ENCODE measurements at regions not wholly inside any gene's neighbourhood (a gene's known extent, or its start where the extent isn't known, plus 50 kb on each side); places are given as distances from the start of the nearest gene placed in this dataset.
"Not testable (repeated sequence)": the region's sequence is repeated elsewhere in the genome, so short reads cannot be mapped to it uniquely, and the experiment has no call there.

DNA sequence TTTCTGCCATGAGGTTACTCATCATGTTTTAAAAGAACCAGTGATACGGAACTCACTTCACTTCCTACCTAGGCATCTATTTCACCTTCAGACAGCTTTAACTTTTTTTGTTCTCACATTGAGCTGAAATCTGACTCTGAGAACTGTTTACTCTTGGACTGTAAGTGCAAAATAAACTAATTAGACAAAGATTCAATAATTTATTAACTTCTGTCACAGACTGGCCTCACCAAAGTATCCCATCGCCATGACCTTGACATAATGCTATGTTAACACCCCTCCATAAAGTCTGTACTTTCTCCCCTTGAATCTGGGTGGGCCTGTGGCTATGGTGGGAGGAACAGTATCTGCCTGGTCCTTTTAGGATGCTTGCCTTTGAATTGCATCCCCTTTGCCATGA lies 448.1 kb downstream of the CBLN4 start:
- Histone ChIP-seq H3K4me1 (ENCODE audit: insufficient read depth) (no peaks in the 10 kb centered on the region), H3K27ac (ENCODE audit: low read depth) (no peak overlapping the region), H3K4me3 (ENCODE audit: low read depth, low read length) (no peak overlapping the region), H3K36me3 (ENCODE audit: insufficient read depth) (no peaks in the 10 kb centered on the region)
- no peak for DNase-seq (ENCODE audit: extremely low spot score)
- 87% methylated on average over 2 of the region's 2 CpGs for WGBS

DNA sequence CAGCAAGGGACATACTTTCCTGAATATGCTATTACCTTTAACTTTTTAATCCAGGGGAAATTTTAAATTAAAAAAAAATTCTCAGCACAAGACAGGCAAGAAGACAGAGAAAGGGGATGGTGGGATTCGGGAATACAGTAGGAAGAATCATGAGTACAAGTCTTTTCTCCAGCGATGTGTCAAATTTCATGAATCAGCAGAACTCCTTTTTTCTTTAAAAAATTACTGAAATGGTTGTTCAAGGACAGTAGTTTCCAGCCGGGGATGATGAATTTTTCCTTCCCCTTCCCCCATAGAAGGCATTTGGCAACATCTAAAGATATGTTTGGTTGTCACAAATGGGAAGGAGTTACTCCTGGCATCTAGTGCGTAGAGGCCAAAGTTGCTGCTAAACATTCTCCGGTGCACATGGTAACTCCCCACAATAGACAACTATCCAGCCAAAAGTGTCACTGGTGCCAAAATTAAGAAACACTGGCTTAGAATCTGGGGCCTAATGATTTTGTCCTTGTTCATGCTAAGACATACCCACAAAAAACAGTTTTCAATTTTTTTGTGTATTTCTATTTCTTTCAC lies 450.2 kb downstream of the CBLN4 start:
- 73% methylated on average over 5 of the region's 5 CpGs for WGBS

DNA sequence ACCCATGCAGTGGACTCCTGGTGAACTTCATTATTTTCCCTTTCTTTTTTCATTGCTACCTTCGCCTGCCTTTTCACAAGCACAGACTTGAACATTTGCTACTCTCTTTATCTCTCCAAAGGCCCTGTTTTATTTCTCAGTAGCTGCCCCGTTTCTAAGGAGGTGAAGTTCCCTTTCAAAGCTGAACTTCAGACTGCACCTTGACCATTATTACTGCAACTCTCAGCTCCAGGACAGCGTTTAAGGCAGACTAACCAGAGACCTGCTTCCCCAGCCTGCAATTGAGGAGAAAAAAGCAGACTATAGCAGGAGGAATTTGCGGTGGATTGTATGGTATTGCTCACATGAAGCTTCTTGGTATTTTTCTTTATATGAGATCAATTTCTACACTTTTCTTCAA lies 460.7 kb downstream of the CBLN4 start:
- H3K36me3 ChIP-seq (ENCODE audit: insufficient read depth), result no peaks in the 10 kb centered on the region
- H3K4me1 ChIP-seq (ENCODE audit: insufficient read depth), result no peaks in the 10 kb centered on the region
- no peak overlapping the region for H3K4me3 ChIP-seq (ENCODE audit: low read depth, low read length)
- DNase-seq (ENCODE audit: extremely low spot score), result no peak
- WGBS, result 56% methylated on average over 4 of the region's 4 CpGs
- H3K27ac ChIP-seq (ENCODE audit: low read depth), result no peak overlapping the region

More for the DNA sequence above, 450.2 kb downstream of the CBLN4 start:
- H3K4me3 ChIP-seq (ENCODE audit: low read depth, low read length), result no peak overlapping the region
- no peak for DNase-seq (ENCODE audit: extremely low spot score)
- H3K27ac ChIP-seq (ENCODE audit: low read depth), result no peak overlapping the region
- H3K36me3 ChIP-seq (ENCODE audit: insufficient read depth), result no peaks in the 10 kb centered on the region
- no peaks in the 10 kb centered on the region for H3K4me1 ChIP-seq (ENCODE audit: insufficient read depth)

- DNase-seq (ENCODE audit: extremely low spot score), result no peak
- no peaks in the 10 kb centered on the region for H3K36me3 ChIP-seq (ENCODE audit: insufficient read depth)
- 73% methylated on average over 3 of the region's 3 CpGs for WGBS
- H3K4me3 ChIP-seq (ENCODE audit: low read depth, low read length), result no peak overlapping the region
- H3K4me1 ChIP-seq (ENCODE audit: insufficient read depth), result no peaks in the 10 kb centered on the region
- no peak overlapping the region for H3K27ac ChIP-seq (ENCODE audit: low read depth)
Measured at GRCh38 chr20:55540486-55540885, 464.8 kb downstream of the CBLN4 start.

GRCh38 chr20:55540013-55540412 lies 465.3 kb downstream of the CBLN4 start:
- WGBS, result 94% methylated on average over 1 of the region's 1 CpG
- H3K4me3 ChIP-seq (ENCODE audit: low read depth, low read length), result no peak overlapping the region
- no peaks in the 10 kb centered on the region for H3K4me1 ChIP-seq (ENCODE audit: insufficient read depth)
- DNase-seq (ENCODE audit: extremely low spot score), result no peak
- no peak overlapping the region for H3K27ac ChIP-seq (ENCODE audit: low read depth)
- H3K36me3 ChIP-seq (ENCODE audit: insufficient read depth), result no peaks in the 10 kb centered on the region

DNA sequence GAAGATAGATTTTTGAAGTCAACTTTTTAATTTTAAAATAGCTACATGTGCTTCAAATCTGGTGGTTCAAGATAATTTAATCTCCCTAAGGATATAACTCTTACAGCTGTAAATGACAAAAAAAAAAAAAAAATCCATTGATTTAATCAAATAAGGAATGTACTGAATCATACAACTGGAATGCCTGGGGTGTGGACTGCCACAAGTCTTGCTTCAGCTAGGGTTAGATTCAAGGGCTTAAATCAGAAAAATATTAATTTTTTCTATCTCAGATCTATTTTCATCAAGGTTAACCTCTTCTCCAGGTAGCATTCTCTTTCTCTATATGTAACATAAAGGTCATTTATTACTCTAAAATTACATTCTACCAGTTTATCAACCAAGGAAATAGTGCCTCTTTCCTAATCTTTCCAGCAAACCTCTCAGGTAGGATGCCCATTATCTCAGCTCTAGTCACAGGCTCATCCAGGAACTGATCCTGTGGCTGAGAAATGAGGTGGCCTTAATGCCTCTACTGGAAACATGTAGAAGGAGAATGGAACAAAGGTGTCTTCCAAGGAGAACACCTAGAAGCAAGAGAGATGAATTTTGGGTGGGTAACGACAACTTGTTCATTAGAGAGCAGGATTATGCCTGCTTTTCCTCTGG lies 466.9 kb downstream of the CBLN4 start:
- no peak for DNase-seq (ENCODE audit: extremely low spot score)
- no peak overlapping the region for H3K4me3 ChIP-seq (ENCODE audit: low read depth, low read length)
- no peak overlapping the region for H3K27ac ChIP-seq (ENCODE audit: low read depth)
- WGBS, result 96% methylated on average over 1 of the region's 1 CpG
- no peaks in the 10 kb centered on the region for H3K36me3 ChIP-seq (ENCODE audit: insufficient read depth)
- no peaks in the 10 kb centered on the region for H3K4me1 ChIP-seq (ENCODE audit: insufficient read depth)

DNA sequence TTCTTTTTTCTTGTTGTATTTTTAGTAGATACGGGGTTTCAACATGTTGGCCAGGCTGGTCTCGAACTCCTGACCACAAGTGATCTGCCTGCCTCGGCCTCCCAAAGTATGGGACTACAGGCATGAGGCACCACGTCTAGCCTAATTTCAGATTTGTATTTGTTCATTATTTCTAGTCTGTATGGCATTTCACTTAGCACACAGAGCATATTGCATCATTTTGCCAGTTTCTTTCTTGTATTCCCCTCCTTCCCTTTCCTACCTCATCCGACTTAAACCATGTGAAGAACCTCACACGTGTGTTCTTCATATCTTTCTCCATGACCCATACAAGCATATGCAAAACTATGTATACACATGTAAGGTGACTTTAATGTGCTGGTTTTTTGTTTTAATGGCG lies 470.0 kb downstream of the CBLN4 start:
- H3K36me3 ChIP-seq (ENCODE audit: insufficient read depth), result no peaks in the 10 kb centered on the region
- no peak for DNase-seq (ENCODE audit: extremely low spot score)
- H3K4me1 ChIP-seq (ENCODE audit: insufficient read depth), result no peaks in the 10 kb centered on the region
- WGBS, result 85% methylated on average over 7 of the region's 7 CpGs
- H3K4me3 ChIP-seq (ENCODE audit: low read depth, low read length), result no peak overlapping the region
- H3K27ac ChIP-seq (ENCODE audit: low read depth), result no peak overlapping the region

- Histone ChIP-seq H3K4me3 (ENCODE audit: low read depth, low read length) (no peak overlapping the region), H3K36me3 (ENCODE audit: insufficient read depth) (no peaks in the 10 kb centered on the region), H3K27ac (ENCODE audit: low read depth) (no peak overlapping the region), H3K4me1 (ENCODE audit: insufficient read depth) (no peaks in the 10 kb centered on the region)
- no peak for DNase-seq (ENCODE audit: extremely low spot score)
- WGBS, result 80% methylated on average over 3 of the region's 3 CpGs
Measured at GRCh38 chr20:55533632-55534031, 471.7 kb downstream of the CBLN4 start.

GRCh38 chr20:55530763-55531162 lies 474.6 kb downstream of the CBLN4 start:
- Histone ChIP-seq H3K4me1 (ENCODE audit: insufficient read depth) (no peaks in the 10 kb centered on the region), H3K27ac (ENCODE audit: low read depth) (no peak overlapping the region), H3K4me3 (ENCODE audit: low read depth, low read length) (no peak overlapping the region), H3K36me3 (ENCODE audit: insufficient read depth) (no peaks in the 10 kb centered on the region)
- DNase-seq (ENCODE audit: extremely low spot score), result no peak
- 93% methylated on average over 3 of the region's 3 CpGs for WGBS

- DNase-seq (ENCODE audit: extremely low spot score), result no peak
- Histone ChIP-seq H3K27ac (ENCODE audit: low read depth) (no peak overlapping the region), H3K4me1 (ENCODE audit: insufficient read depth) (no peaks in the 10 kb centered on the region), H3K36me3 (ENCODE audit: insufficient read depth) (no peaks in the 10 kb centered on the region), H3K4me3 (ENCODE audit: low read depth, low read length) (no peak overlapping the region)
- 56% methylated on average over 3 of the region's 3 CpGs for WGBS
Measured at GRCh38 chr20:55528482-55528881, 476.8 kb downstream of the CBLN4 start.

DNA sequence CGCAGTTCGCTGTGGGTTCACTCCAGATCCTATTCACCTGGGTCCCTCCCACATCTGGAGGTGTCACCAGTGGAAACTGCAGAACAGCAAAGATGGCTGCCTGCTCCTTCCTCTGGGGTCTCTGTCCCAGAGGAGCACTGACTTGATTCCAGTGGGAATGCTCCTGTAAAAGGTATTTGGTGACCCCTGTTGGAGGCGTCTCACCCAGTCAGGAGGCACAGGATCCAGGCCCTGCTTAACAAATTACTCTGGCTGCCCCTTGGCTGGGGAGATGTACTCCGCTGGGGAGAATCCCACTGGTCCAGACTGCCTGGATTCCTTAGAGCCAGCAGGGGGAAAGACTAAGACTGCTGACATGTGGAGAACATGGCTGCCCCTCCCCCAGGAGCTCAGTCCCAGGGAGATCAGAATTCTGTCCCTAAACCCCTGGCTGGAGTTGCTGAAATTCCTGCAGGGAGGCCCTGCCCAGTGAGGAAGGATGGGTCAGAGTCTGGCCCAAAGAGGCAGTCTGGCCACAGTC lies 483.0 kb downstream of the CBLN4 start:
- no peak for DNase-seq (ENCODE audit: extremely low spot score)
- Histone ChIP-seq H3K4me1 (ENCODE audit: insufficient read depth) (no peaks in the 10 kb centered on the region), H3K27ac (ENCODE audit: low read depth) (no peak overlapping the region), H3K36me3 (ENCODE audit: insufficient read depth) (no peaks in the 10 kb centered on the region), H3K4me3 (ENCODE audit: low read depth, low read length) (no peak overlapping the region)
- 84% methylated on average over 4 of the region's 4 CpGs for WGBS

DNA sequence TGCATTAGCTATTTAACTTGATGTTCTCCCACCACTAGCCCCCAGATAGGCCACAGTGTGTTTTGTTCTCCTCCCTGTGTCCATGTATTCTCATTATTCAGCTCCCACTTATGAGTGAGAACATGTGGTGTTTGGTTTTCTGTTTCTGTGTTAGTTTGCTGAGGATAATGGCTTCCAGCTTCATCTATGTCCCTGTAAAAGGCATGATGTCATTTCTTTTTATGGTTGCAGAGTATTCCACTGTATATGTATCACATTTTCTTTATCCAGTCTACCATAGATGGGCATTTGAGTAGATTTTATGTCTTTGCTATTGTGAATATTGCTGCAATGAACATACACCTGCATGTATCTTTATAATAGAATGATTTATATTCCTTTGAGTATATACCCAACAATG lies 487.7 kb downstream of the CBLN4 start:
- H3K4me1 ChIP-seq (ENCODE audit: insufficient read depth); DNase-seq (ENCODE audit: extremely low spot score); H3K36me3 ChIP-seq (ENCODE audit: insufficient read depth); H3K4me3 ChIP-seq (ENCODE audit: low read depth, low read length); H3K27ac ChIP-seq (ENCODE audit: low read depth): not testable (repeated sequence)

GRCh38 chr20:55515832-55516231 lies 489.5 kb downstream of the CBLN4 start:
- 85% methylated on average over 3 of the region's 3 CpGs for WGBS
- no peak overlapping the region for H3K27ac ChIP-seq (ENCODE audit: low read depth)

DNA sequence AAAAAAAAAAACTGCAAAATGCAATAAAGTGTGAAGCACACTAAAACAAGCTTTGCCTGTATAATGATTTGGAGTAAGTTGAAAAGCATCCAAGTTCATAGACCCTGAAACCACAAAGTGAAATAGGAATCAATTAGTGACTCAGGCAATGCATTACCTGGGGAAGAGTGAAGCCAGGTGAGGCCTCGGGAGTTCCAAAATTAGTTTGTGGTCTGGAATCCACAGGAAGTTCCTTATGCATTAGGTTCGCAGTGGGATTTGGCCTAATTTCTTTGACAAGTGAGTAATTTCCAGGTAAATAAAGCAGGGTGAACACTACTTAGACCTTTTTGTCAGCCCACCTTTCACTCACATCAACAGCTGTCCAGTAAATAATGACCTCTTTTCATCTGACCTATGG lies 490.8 kb downstream of the CBLN4 start:
- no peak for DNase-seq (ENCODE audit: extremely low spot score)
- H3K36me3 ChIP-seq (ENCODE audit: insufficient read depth), result no peaks in the 10 kb centered on the region
- no peak overlapping the region for H3K27ac ChIP-seq (ENCODE audit: low read depth)
- H3K4me1 ChIP-seq (ENCODE audit: insufficient read depth), result no peaks in the 10 kb centered on the region
- WGBS, result 91% methylated on average over 2 of the region's 2 CpGs
- H3K4me3 ChIP-seq (ENCODE audit: low read depth, low read length), result no peak overlapping the region

More at GRCh38 chr20:55515832-55516231, 489.5 kb downstream of the CBLN4 start:
- Histone ChIP-seq H3K4me1 (ENCODE audit: insufficient read depth) (no peaks in the 10 kb centered on the region), H3K4me3 (ENCODE audit: low read depth, low read length) (no peak overlapping the region), H3K36me3 (ENCODE audit: insufficient read depth) (no peaks in the 10 kb centered on the region)
- DNase-seq (ENCODE audit: extremely low spot score), result no peak
